HEK293 (cell line): ENCODE measurements at regions not wholly inside any gene's neighbourhood (a gene's known extent, or its start where the extent isn't known, plus 50 kb on each side); places are given as distances from the start of the nearest gene placed in this dataset.

Experiments used
- CTCF ChIA-PET: fragments of 350-600 bp; formaldehyde crosslinking; extraction: SDS; loops from one replicate; lab custom pipeline; 2021; ENCODE audit warnings: antibody characterized with exemption; lab: Yijun Ruan, JAX
- POLR2A ChIA-PET: fragments of 300-600 bp; formaldehyde crosslinking; extraction: SDS; loops from one replicate; lab custom pipeline; 2020; ENCODE audit warnings: antibody characterized with exemption, inconsistent platforms; lab: Yijun Ruan, JAX
- H3K27ac ChIP-seq: fragments of 200-500 bp; sonication (Bioruptor generic); 2 replicates; pipeline ENCODE4 v1.5.1; 2014; ENCODE audit warnings: low read depth, low read length, control low read depth, inconsistent platforms; ENCODE audit errors: extremely low read depth
- H3K36me3 ChIP-seq, 2 experiments: fragments of 200-500 bp in 1 of 2; sonication (Bioruptor generic) in 1 of 2; 1 replicate in 1 of 2; 2 replicates in 1 of 2; pipeline ENCODE4 v1.5.1; 2014 to 2017; ENCODE audit warnings: inconsistent platforms in 2 of 2, low read length in 2 of 2; ENCODE audit not compliant: control insufficient read depth in 2 of 2, insufficient read depth in 1 of 2
- H3K4me1 ChIP-seq: fragments of 200-500 bp; sonication (Bioruptor generic); 2 replicates; pipeline ENCODE4 v1.5.1; 2014; ENCODE audit warnings: mild to moderate bottlenecking, low read length, inconsistent platforms; ENCODE audit not compliant: control insufficient read depth, insufficient read depth
- H3K4me3 ChIP-seq: 2 replicates; pipeline ENCODE4 v1.5.1; 2011; ENCODE audit warnings: low read depth, mild to moderate bottlenecking, control low read depth, low read length, moderate library complexity
- H3K9me3 ChIP-seq: fragments of 200-500 bp; sonication (Bioruptor generic); 2 replicates; pipeline ENCODE4 v1.5.1; 2014; ENCODE audit warnings: low read depth, low read length, inconsistent platforms; ENCODE audit not compliant: control insufficient read depth, insufficient read depth
- KLF8 ChIP-seq: fragments of 450-650 bp; formaldehyde crosslinking; IDR thresholded peaks from 2 replicates; pipeline ENCODE4 v1.5.1; 2016; ENCODE audit warnings: missing biosample characterization, missing genetic modification characterization
- KLF9 ChIP-seq: fragments of 450-650 bp; formaldehyde crosslinking; IDR thresholded peaks from 2 replicates; pipeline ENCODE4 v1.5.1; 2016; ENCODE audit warnings: missing biosample characterization, missing genetic modification characterization, low read depth
- MZF1 ChIP-seq: fragments of 450-650 bp; formaldehyde crosslinking; IDR thresholded peaks from 2 replicates; pipeline ENCODE4 v1.5.1; 2017; ENCODE audit warnings: missing biosample characterization, missing genetic modification characterization, borderline replicate concordance
- PATZ1 ChIP-seq: fragments of 450-650 bp; formaldehyde crosslinking; IDR thresholded peaks from 2 replicates; pipeline ENCODE4 v1.5.1; 2016; ENCODE audit warnings: missing biosample characterization, missing genetic modification characterization
- ZNF23 ChIP-seq: fragments of 450-650 bp; formaldehyde crosslinking; IDR thresholded peaks from 2 replicates; pipeline ENCODE4 v1.5.1; 2016; ENCODE audit warnings: missing biosample characterization, missing genetic modification characterization, borderline replicate concordance
- ZNF280D ChIP-seq: fragments of 450-650 bp; formaldehyde crosslinking; IDR thresholded peaks from 2 replicates; pipeline ENCODE4 v1.5.1; 2016; ENCODE audit warnings: missing biosample characterization, missing genetic modification characterization
- ZNF335 ChIP-seq: fragments of 450-650 bp; formaldehyde crosslinking; conservative IDR thresholded peaks from 2 replicates; pipeline ENCODE4 v1.5.1; 2016; ENCODE audit warnings: missing biosample characterization, missing genetic modification characterization
- ZNF423 ChIP-seq: fragments of 450-650 bp; formaldehyde crosslinking; IDR thresholded peaks from 2 replicates; pipeline ENCODE4 v1.5.1; 2016; ENCODE audit warnings: missing biosample characterization, missing genetic modification characterization
- ZNF530 ChIP-seq: fragments of 450-650 bp; formaldehyde crosslinking; IDR thresholded peaks from 2 replicates; pipeline ENCODE4 v1.5.1; 2016; ENCODE audit warnings: low read depth, missing biosample characterization, missing genetic modification characterization
- ZNF561 ChIP-seq: fragments of 450-650 bp; IDR thresholded peaks from 2 replicates; pipeline ENCODE4 v1.5.1; 2018; ENCODE audit warnings: missing biosample characterization, missing genetic modification characterization, borderline replicate concordance
- ZNF692 ChIP-seq: fragments of 450-650 bp; formaldehyde crosslinking; IDR thresholded peaks from 2 replicates; pipeline ENCODE4 v1.5.1; 2016; ENCODE audit warnings: missing biosample characterization, missing genetic modification characterization
- ZNF785 ChIP-seq: fragments of 450-650 bp; formaldehyde crosslinking; IDR thresholded peaks from 2 replicates; pipeline ENCODE4 v1.5.1; 2016; ENCODE audit warnings: missing biosample characterization, missing genetic modification characterization
- ZXDB ChIP-seq: fragments of 450-650 bp; formaldehyde crosslinking; IDR thresholded peaks from 2 replicates; pipeline ENCODE4 v1.5.1; 2016; ENCODE audit warnings: missing biosample characterization, missing genetic modification characterization
- TF ChIP-seq, protein P1 (sequence below): fragments of 450-650 bp; formaldehyde crosslinking; IDR thresholded peaks from 2 replicates; pipeline ENCODE4 v1.5.1; 2016; ENCODE audit warnings: missing biosample characterization, missing genetic modification characterization
- TF ChIP-seq, protein P2 (sequence below): fragments of 450-650 bp; formaldehyde crosslinking; conservative IDR thresholded peaks from 2 replicates; pipeline ENCODE4 v1.5.1; 2016; ENCODE audit warnings: low read depth, missing biosample characterization, missing genetic modification characterization
- TF ChIP-seq, protein P3 (sequence below): fragments of 450-650 bp; IDR thresholded peaks from 2 replicates; pipeline ENCODE4 v1.5.1; 2018; ENCODE audit warnings: missing biosample characterization, missing genetic modification characterization

- POLR2A ChIA-PET, result no interaction called here
- TF ChIP-seq, protein P1, sequence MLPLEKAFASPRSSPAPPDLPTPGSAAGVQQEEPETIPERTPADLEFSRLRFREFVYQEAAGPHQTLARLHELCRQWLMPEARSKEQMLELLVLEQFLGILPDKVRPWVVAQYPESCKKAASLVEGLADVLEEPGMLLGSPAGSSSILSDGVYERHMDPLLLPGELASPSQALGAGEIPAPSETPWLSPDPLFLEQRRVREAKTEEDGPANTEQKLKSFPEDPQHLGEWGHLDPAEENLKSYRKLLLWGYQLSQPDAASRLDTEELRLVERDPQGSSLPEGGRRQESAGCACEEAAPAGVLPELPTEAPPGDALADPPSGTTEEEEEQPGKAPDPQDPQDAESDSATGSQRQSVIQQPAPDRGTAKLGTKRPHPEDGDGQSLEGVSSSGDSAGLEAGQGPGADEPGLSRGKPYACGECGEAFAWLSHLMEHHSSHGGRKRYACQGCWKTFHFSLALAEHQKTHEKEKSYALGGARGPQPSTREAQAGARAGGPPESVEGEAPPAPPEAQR (tag by site-specific recombination), result no peak
- no peak for TF ChIP-seq KLF8 (tag by site-specific recombination)
- TF ChIP-seq, protein P2, sequence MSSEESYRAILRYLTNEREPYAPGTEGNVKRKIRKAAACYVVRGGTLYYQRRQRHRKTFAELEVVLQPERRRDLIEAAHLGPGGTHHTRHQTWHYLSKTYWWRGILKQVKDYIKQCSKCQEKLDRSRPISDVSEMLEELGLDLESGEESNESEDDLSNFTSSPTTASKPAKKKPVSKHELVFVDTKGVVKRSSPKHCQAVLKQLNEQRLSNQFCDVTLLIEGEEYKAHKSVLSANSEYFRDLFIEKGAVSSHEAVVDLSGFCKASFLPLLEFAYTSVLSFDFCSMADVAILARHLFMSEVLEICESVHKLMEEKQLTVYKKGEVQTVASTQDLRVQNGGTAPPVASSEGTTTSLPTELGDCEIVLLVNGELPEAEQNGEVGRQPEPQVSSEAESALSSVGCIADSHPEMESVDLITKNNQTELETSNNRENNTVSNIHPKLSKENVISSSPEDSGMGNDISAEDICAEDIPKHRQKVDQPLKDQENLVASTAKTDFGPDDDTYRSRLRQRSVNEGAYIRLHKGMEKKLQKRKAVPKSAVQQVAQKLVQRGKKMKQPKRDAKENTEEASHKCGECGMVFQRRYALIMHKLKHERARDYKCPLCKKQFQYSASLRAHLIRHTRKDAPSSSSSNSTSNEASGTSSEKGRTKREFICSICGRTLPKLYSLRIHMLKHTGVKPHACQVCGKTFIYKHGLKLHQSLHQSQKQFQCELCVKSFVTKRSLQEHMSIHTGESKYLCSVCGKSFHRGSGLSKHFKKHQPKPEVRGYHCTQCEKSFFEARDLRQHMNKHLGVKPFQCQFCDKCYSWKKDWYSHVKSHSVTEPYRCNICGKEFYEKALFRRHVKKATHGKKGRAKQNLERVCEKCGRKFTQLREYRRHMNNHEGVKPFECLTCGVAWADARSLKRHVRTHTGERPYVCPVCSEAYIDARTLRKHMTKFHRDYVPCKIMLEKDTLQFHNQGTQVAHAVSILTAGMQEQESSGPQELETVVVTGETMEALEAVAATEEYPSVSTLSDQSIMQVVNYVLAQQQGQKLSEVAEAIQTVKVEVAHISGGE, result no peak
- CTCF ChIA-PET, result interaction anchor here (0.9 kb wide), 1 partner anchor 47 kb away, joined by 4 read pairs; no protein-coding TSS in a partner anchor
- Histone ChIP-seq H3K4me3 (no peak overlapping the region), H3K9me3 (no peaks in the 10 kb centered on the region), H3K27ac (no peak overlapping the region), H3K4me1 (peaks cover 10% of the 10 kb centered on the region), H3K36me3 (no peaks in the 10 kb centered on the region)
These were observed 98.7 kb upstream of the ZNF438 start for GRCh38 chr10:31130406-31130805.

DNA sequence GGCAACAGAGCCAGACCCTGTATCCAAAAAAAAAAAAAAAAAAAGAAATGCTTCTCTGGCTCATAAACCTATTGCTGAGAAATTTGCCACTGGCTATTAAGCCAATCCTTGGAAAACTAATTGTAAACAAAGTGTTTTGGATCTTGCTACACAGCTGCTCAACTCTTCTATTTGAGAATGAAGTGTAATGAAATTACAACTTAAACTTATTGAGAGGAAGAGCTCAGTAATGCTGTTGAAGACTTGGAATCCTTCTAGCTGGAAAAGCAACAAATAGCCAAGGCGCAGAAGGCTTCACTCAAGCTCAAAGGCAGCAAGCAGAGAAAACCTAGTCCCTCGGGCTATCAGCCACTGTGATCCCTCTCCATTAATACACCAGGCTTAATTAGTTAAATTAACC lies 99.6 kb upstream of the ZNF438 start:
- ChIA-PET POLR2A (interaction anchor here (0.6 to 0.7 kb wide), 3 partner anchors 100 to 119 kb away, joined by 4 to 5 read pairs (median 5); partner anchors contain the start of gene ZNF438), CTCF (interaction anchor here (0.9 kb wide), 1 partner anchor 48 kb away, joined by 4 read pairs; no protein-coding TSS in a partner anchor)
- no peak overlapping the region for H3K4me3 ChIP-seq
- TF ChIP-seq ZNF335 (tag by site-specific recombination), result no peak
- TF ChIP-seq ZXDB, result no peak
- no peak for TF ChIP-seq ZNF692 (tag by site-specific recombination)
- TF ChIP-seq ZNF561 (tag by site-specific recombination), result no peak
- no peak for TF ChIP-seq ZNF23 (tag by site-specific recombination)
- no peak for TF ChIP-seq KLF9
- TF ChIP-seq MZF1, result no peak
- TF ChIP-seq ZNF785 (tag by site-specific recombination), result no peak
- no peak for TF ChIP-seq ZNF423 (tag by site-specific recombination)
- H3K4me1 ChIP-seq, result peaks cover 10% of the 10 kb centered on the region
- H3K27ac ChIP-seq, result no peak overlapping the region
- no peaks in the 10 kb centered on the region for H3K9me3 ChIP-seq
- no peaks in the 10 kb centered on the region for H3K36me3 ChIP-seq

DNA sequence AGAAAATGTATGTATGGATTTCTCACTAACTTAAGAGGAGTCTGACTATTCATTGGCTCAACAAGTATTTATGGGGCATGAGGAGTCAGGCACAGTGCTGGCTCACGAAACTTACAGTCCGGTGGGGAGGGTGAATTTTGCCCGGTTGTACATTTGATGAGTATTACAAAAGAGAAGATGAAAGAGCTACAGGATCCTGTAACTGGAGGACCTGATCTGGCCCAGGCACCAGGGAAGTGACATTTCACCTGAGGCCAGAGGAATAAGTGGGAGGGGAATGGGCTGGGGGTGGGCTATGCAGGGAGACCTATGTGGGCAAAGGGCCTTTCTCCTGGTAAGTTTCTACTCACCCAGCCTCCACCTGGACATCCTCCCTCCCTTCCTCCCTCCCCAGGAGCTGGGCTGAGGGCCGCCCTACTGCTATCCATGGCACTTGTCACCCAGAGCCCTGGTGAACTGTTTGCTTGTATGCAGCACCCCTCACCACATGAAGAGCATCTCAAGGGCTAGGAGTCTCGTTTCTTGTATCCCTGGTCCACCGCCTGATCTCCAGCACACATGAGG lies 101.1 kb upstream of the ZNF438 start:
- CTCF ChIA-PET, result interaction anchor here (0.8 kb wide), 1 partner anchor 445 kb away, joined by 3 read pairs; no protein-coding TSS in a partner anchor
- H3K36me3 ChIP-seq, result no peaks in the 10 kb centered on the region
- H3K4me3 ChIP-seq, result no peak overlapping the region
- POLR2A ChIA-PET, result interaction anchor here (1.8 kb wide), 1 partner anchor 101 kb away, joined by 9 read pairs; the partner anchor contains the start of gene ZNF438
- no peak overlapping the region for H3K27ac ChIP-seq
- H3K9me3 ChIP-seq, result no peaks in the 10 kb centered on the region
- H3K4me1 ChIP-seq, result peaks cover 13% of the 10 kb centered on the region
- TF ChIP-seq PATZ1 (tag by site-specific recombination) (no peak), ZNF530 (tag by site-specific recombination) (no peak), ZNF280D (tag by site-specific recombination) (no peak)
- TF ChIP-seq, protein P3, sequence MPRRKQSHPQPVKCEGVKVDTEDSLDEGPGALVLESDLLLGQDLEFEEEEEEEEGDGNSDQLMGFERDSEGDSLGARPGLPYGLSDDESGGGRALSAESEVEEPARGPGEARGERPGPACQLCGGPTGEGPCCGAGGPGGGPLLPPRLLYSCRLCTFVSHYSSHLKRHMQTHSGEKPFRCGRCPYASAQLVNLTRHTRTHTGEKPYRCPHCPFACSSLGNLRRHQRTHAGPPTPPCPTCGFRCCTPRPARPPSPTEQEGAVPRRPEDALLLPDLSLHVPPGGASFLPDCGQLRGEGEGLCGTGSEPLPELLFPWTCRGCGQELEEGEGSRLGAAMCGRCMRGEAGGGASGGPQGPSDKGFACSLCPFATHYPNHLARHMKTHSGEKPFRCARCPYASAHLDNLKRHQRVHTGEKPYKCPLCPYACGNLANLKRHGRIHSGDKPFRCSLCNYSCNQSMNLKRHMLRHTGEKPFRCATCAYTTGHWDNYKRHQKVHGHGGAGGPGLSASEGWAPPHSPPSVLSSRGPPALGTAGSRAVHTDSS (tag by site-specific recombination), result no peak
